BE2C (cell line): ENCODE measurements at regions not wholly inside any gene's neighbourhood (a gene's known extent, or its start where the extent isn't known, plus 50 kb on each side); places are given as distances from the start of the nearest gene placed in this dataset.
"Not testable (repeated sequence)": the region's sequence is repeated elsewhere in the genome, so short reads cannot be mapped to it uniquely, and the experiment has no call there.

Source experiments
- DNase-seq: peaks from one replicate; pipeline ENCODE4 v3.0.0-alpha.2; 2020
- H3K27me3 ChIP-seq: fragments of 250-450 bp; sonication (Bioruptor Pico); 2 replicates; pipeline ENCODE4 v1.5.1; 2020; ENCODE audit warnings: mild to moderate bottlenecking
- H3K36me3 ChIP-seq: fragments of 250-450 bp; sonication (Bioruptor Pico); 2 replicates; pipeline ENCODE4 v1.5.1; 2020; ENCODE audit warnings: mild to moderate bottlenecking
- H3K4me1 ChIP-seq: fragments of 250-450 bp; sonication (Bioruptor Pico); 2 replicates; pipeline ENCODE4 v1.5.1; 2020
- H3K4me3 ChIP-seq: 2 replicates; pipeline ENCODE4 v1.5.1; 2011; ENCODE audit warnings: low read depth, low read length
- H3K9me3 ChIP-seq: fragments of 250-450 bp; sonication (Bioruptor Pico); 2 replicates; pipeline ENCODE4 v1.5.1; 2020
- TF ChIP-seq, protein P1 (sequence below): IDR thresholded peaks from 2 replicates; pipeline ENCODE4 v1.5.1; 2012; ENCODE audit warnings: mild to moderate bottlenecking, low read depth, low read length

DNA sequence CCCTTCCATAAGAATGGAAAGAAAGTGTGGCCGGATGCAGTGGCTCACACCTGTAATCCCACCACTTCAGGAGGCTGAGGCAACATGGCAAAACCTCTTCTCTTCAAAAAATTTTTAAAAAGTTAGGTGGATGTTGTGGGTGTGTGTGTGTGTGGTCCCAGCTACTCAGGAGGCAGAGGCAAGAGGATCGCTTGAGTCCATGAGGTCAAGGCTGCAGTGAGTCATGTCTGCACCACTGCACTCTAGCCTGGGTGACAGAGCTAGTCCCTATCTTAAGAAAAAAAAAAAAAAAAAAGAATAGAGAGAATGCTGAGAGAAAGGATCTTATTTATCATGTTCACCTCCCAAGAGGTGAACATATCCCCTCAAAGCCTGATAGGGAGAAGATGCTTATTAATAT, 492.1 kb upstream of the SMIM31 start:
- DNase-seq = no peak
- Histone ChIP-seq H3K4me1 (no peaks in the 10 kb centered on the region), H3K36me3 (no peaks in the 10 kb centered on the region), H3K9me3 (no peaks in the 10 kb centered on the region), H3K4me3 (no peak overlapping the region), H3K27me3 (no peaks in the 10 kb centered on the region)
- TF ChIP-seq, protein P1, sequence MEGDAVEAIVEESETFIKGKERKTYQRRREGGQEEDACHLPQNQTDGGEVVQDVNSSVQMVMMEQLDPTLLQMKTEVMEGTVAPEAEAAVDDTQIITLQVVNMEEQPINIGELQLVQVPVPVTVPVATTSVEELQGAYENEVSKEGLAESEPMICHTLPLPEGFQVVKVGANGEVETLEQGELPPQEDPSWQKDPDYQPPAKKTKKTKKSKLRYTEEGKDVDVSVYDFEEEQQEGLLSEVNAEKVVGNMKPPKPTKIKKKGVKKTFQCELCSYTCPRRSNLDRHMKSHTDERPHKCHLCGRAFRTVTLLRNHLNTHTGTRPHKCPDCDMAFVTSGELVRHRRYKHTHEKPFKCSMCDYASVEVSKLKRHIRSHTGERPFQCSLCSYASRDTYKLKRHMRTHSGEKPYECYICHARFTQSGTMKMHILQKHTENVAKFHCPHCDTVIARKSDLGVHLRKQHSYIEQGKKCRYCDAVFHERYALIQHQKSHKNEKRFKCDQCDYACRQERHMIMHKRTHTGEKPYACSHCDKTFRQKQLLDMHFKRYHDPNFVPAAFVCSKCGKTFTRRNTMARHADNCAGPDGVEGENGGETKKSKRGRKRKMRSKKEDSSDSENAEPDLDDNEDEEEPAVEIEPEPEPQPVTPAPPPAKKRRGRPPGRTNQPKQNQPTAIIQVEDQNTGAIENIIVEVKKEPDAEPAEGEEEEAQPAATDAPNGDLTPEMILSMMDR = no peak

DNA sequence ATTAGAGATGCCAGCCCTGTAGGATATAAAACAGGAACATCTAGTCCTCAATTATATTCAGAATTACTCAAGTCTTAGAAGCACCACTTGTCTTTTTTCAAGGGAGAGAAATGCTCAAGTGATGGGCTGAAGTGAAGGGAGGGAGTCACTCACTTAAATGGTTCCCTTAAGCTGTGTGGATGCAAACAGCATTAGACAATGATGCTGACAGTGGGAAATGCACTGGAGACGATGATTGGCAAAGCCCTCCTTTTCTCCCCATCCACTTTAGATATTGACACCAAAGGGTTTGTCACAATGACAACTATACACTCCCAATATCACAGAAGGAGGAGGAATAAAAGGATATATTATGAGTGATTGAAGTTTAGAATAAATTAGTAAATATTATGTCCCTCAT, 491.4 kb upstream of the SMIM31 start:
- H3K9me3 ChIP-seq, DNase-seq, H3K4me1 ChIP-seq, H3K27me3 ChIP-seq, H3K36me3 ChIP-seq, H3K4me3 ChIP-seq: not testable (repeated sequence)

DNA sequence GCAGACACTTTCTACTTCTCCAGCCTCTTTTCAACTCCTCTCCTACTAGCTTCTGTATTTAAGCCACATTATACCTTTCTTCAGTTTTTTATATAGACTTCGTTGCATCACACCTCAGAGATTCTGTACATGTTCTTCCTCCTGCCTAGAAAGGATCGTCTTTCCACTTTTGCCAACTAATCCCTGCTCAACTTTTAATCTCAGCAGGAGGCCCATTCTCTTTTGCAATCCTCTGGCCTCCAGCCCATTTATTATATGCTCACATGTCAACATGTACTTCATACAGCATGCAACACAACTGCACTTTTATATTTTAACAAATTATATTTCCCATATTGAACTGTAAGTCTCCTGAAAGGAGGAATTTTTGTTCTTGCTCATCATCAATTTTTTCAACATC, 476.5 kb upstream of the SMIM31 start:
- H3K36me3 ChIP-seq, DNase-seq, H3K4me3 ChIP-seq, H3K27me3 ChIP-seq, H3K9me3 ChIP-seq, H3K4me1 ChIP-seq: not testable (repeated sequence)

DNA sequence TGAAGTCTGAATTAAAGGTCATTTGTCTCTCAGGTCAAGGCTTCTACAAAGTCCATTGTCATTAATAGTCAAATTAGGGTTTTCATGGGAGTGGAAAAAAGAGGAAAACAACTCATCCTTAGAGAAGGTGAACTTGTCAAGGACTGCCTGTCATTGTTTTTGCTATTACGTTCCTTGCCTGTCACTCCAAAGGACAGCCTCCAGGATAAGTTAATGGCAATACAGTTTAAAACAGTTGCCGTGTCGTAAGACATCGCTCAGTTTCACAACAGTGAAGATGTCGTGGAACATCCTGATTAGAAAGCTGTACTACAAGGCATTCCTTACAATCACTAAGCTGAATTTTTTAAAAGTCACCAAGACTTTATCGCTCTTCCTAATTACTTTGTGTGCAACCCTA, 466.8 kb upstream of the SMIM31 start:
- Histone ChIP-seq H3K36me3 (no peaks in the 10 kb centered on the region), H3K9me3 (no peaks in the 10 kb centered on the region), H3K4me1 (no peaks in the 10 kb centered on the region), H3K4me3 (no peak overlapping the region), H3K27me3 (no peaks in the 10 kb centered on the region)
- TF ChIP-seq, protein P1 = no peak
- DNase-seq = no peak

DNA sequence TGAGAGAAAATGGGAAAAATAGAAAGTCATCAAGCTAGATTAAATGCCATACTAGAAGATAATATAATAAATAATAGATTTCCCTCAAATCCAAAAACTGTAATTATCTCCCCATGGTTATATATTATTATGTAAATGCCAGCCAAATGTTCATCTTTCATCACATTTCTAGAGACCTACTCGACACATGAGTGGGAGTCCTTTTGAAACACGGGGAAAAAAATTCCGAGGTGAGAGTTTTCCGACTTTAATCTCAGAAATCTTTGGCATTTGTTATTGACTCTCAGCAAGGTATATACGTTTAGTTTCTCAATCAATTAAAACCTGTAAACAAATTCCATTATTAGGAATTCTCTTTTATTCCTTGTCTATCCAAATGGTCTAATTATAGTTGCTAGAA, 465.4 kb upstream of the SMIM31 start:
- Histone ChIP-seq H3K9me3 (no peaks in the 10 kb centered on the region; the same call in 1 of the 2 replicates), H3K4me1 (no peaks in the 10 kb centered on the region), H3K4me3 (no peak overlapping the region), H3K27me3 (no peaks in the 10 kb centered on the region), H3K36me3 (no peaks in the 10 kb centered on the region)
- TF ChIP-seq, protein P1 = no peak
- no peak for DNase-seq

DNA sequence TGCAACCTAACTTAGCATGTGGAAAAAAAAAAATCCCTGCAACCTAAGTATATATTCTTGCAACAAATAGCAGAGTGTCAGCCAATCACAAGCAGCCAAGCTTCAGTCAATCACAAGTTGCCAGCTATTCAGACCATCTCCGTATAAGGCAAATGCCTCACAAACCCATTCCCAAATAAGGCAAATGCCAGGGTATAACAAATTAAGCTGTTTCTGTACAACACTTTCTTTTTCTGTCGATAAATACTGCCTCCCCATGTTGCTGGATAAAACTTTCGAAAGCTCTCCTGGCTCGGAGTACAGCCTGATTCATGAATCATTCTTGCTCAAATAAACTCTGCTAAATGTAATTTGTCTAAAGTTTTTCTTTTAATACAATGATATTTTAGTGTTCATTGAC, 460.7 kb upstream of the SMIM31 start:
- Histone ChIP-seq H3K4me1 (no peaks in the 10 kb centered on the region), H3K9me3 (no peaks in the 10 kb centered on the region; the same call in 1 of the 2 replicates), H3K36me3 (no peaks in the 10 kb centered on the region), H3K27me3 (no peaks in the 10 kb centered on the region), H3K4me3 (no peak overlapping the region)
- TF ChIP-seq, protein P1 = no peak
- no peak for DNase-seq

DNA sequence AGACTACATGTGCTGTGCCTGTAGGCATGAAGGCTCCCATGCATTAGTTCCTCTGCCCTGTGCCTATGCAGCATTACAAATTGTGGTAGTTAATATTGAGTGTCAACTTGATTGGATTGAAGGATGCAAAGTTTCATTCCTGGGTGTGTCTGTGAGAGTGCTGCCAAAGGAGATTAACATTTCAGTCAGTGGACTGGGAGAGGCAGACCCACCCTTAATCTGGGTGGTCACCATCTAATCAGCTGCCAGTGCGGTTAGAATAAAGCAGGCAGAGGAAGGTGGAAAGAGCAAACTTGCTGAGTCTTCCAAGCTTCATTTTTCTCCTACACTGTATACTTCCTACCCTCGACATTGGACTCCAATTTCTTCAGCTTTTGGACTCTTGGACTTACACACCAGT, 460.2 kb upstream of the SMIM31 start:
- no peak overlapping the region for H3K4me3 ChIP-seq
- H3K9me3 ChIP-seq = no peaks in the 10 kb centered on the region; the same call in 1 of the 2 replicates
- no peak for DNase-seq
- TF ChIP-seq, protein P1 = no peak
- H3K36me3 ChIP-seq = no peaks in the 10 kb centered on the region
- no peaks in the 10 kb centered on the region for H3K27me3 ChIP-seq
- H3K4me1 ChIP-seq = no peaks in the 10 kb centered on the region
